Mesendoderm (in vitro differentiated cells): ENCODE measurements at regions not wholly inside any gene's neighbourhood (a gene's known extent, or its start where the extent isn't known, plus 50 kb on each side); places are given as distances from the start of the nearest gene placed in this dataset.

ENCODE experiments used
- DNase-seq: peaks from one replicate; pipeline ENCODE4 v3.0.0; 2013
- H2AK5ac ChIP-seq: 2 replicates; pipeline ENCODE4 v1.6.1; 2013; ENCODE audit warnings: low read length, inconsistent platforms
- H2BK120ac ChIP-seq: 2 replicates; pipeline ENCODE4 v1.6.1; 2013; ENCODE audit warnings: low read depth, mild to moderate bottlenecking, low read length, moderate library complexity, mixed read lengths
- H2BK15ac ChIP-seq: replicated peaks from 2 replicates; pipeline ENCODE4 v1.6.1; 2013; ENCODE audit warnings: low read depth, mild to moderate bottlenecking, moderate library complexity
- H2BK5ac ChIP-seq: 2 replicates; pipeline ENCODE4 v1.6.1; 2013; ENCODE audit warnings: low read length, inconsistent platforms
- H3K18ac ChIP-seq: 2 replicates; pipeline ENCODE4 v1.6.1; 2013; ENCODE audit warnings: mild to moderate bottlenecking, low read length, mixed read lengths
- H3K23ac ChIP-seq: one replicate; pipeline ENCODE4 v1.6.1; 2013; ENCODE audit warnings: low read length
- H3K27ac ChIP-seq: 2 replicates; pipeline ENCODE4 v1.5.1; 2013; ENCODE audit warnings: low read depth, mild to moderate bottlenecking, inconsistent platforms, low read length, moderate library complexity
- H3K27me3 ChIP-seq: 2 replicates; pipeline ENCODE4 v1.6.1; 2013; ENCODE audit warnings: low read length, control low read depth, mild to moderate bottlenecking, inconsistent platforms; ENCODE audit not compliant: insufficient read depth, poor library complexity
- H3K36me3 ChIP-seq: 2 replicates; pipeline ENCODE4 v1.6.1; 2013; ENCODE audit warnings: low read length, inconsistent platforms; ENCODE audit not compliant: control insufficient read depth, insufficient read depth
- H3K4ac ChIP-seq: one replicate; pipeline ENCODE4 v1.6.1; 2013; ENCODE audit warnings: low read depth, mild to moderate bottlenecking, low read length, moderate library complexity
- H3K4me1 ChIP-seq: 2 replicates; pipeline ENCODE4 v1.6.1; 2013; ENCODE audit warnings: low read depth, low read length, inconsistent platforms; ENCODE audit not compliant: control insufficient read depth
- H3K4me2 ChIP-seq: 2 replicates; pipeline ENCODE4 v1.6.1; 2013; ENCODE audit warnings: low read length
- H3K4me3 ChIP-seq: 2 replicates; pipeline ENCODE4 v1.5.1; 2013; ENCODE audit warnings: mild to moderate bottlenecking, low read length
- H3K56ac ChIP-seq: one replicate; pipeline ENCODE4 v1.6.1; 2013; ENCODE audit warnings: low read length
- H3K79me1 ChIP-seq: 2 replicates; pipeline ENCODE4 v1.6.1; 2013; ENCODE audit warnings: low read length, inconsistent platforms
- H3K79me2 ChIP-seq: 2 replicates; pipeline ENCODE4 v1.6.1; 2013; ENCODE audit warnings: mild to moderate bottlenecking, low read length; ENCODE audit not compliant: control insufficient read depth, insufficient read depth
- H3K9ac ChIP-seq: 2 replicates; pipeline ENCODE4 v1.6.1; 2013; ENCODE audit warnings: low read length, inconsistent platforms
- H4K5ac ChIP-seq: one replicate; pipeline ENCODE4 v1.6.1; 2013; ENCODE audit warnings: low read length
- H4K8ac ChIP-seq: one replicate; pipeline ENCODE4 v1.6.1; 2013; ENCODE audit warnings: low read depth, mild to moderate bottlenecking, control low read depth, low read length, moderate library complexity
- WGBS: extraction: QIAGEN DNeasy Blood & Tissue Kit; methylation state at CpG from one replicate; pipeline ENCODE4 v1.1.7; 2013; ENCODE audit warnings: low lambda C conversion rate, missing lambda C conversion rate; ENCODE audit not compliant: insufficient coverage; ENCODE audit errors: extremely low coverage; 5-methylcytosine and 5-hydroxymethylcytosine counted together

GRCh38 chr14:76957224-76957891 is 71.2 kb downstream of the IRF2BPL start:
- Histone ChIP-seq H3K36me3 (no peaks in the 10 kb centered on the region), H2BK15ac (no peak overlapping the region), H3K79me2 (no peaks in the 10 kb centered on the region), H3K4ac (peak overlapping the region; percentile 94), H3K27ac (peak overlapping the region; percentile 78), H3K27me3 (no peaks in the 10 kb centered on the region), H2BK120ac (peak overlapping the region; percentile 90), H3K4me3 (no peak overlapping the region), H2AK5ac (peak overlapping the region; percentile 99), H3K79me1 (no peaks in the 10 kb centered on the region), H2BK5ac (peak overlapping the region; percentile 100), H3K23ac (no peak overlapping the region), H3K18ac (peak overlapping the region; percentile 94), H3K4me2 (no peak overlapping the region), H3K4me1 (peaks cover 24% of the 10 kb centered on the region), H3K56ac (peak overlapping the region; percentile 90), H3K9ac (peak overlapping the region; percentile 80), H4K5ac (no peak overlapping the region), H4K8ac (no peak overlapping the region)
- whole genome bisulfite sequencing, result no CpG with 5 or more reads among the region's 4 CpGs
- DNase-seq, result peak; percentile 84

GRCh38 chr14:76956316-76957090 is 72.0 kb downstream of the IRF2BPL start:
- H3K79me2 ChIP-seq, result no peaks in the 10 kb centered on the region
- H4K5ac ChIP-seq, result no peak overlapping the region
- no peak overlapping the region for H3K4me3 ChIP-seq
- H3K23ac ChIP-seq, result peak overlapping the region; percentile 29
- peak overlapping the region; percentile 99 for H2AK5ac ChIP-seq
- peaks cover 22% of the 10 kb centered on the region for H3K4me1 ChIP-seq
- H3K9ac ChIP-seq, result peak overlapping the region; percentile 80
- no peaks in the 10 kb centered on the region for H3K36me3 ChIP-seq
- peak overlapping the region; percentile 97 for H3K27ac ChIP-seq
- no CpG with 5 or more reads among the region's 48 CpGs for WGBS
- peak; percentile 98 for DNase-seq
- peak overlapping the region; percentile 42 for H3K4me2 ChIP-seq
- no peaks in the 10 kb centered on the region for H3K27me3 ChIP-seq
- H3K18ac ChIP-seq, result peak overlapping the region; percentile 99
- peak overlapping the region; percentile 94 for H3K4ac ChIP-seq
- H3K56ac ChIP-seq, result peak overlapping the region; percentile 90
- H4K8ac ChIP-seq, result no peak overlapping the region
- peak overlapping the region; percentile 100 for H2BK5ac ChIP-seq
- H2BK15ac ChIP-seq, result no peak overlapping the region
- H3K79me1 ChIP-seq, result no peaks in the 10 kb centered on the region
- H2BK120ac ChIP-seq, result peak overlapping the region; percentile 94

- Histone ChIP-seq H3K79me1 (no peaks in the 10 kb centered on the region), H2BK120ac (peak overlapping the region; percentile 94), H3K9ac (peak overlapping the region; percentile 69), H3K56ac (peak overlapping the region; percentile 90), H3K18ac (peak overlapping the region; percentile 99), H4K8ac (no peak overlapping the region), H3K4me2 (peak overlapping the region; percentile 11), H3K4ac (peak overlapping the region; percentile 83), H3K36me3 (no peaks in the 10 kb centered on the region), H2AK5ac (peak overlapping the region; percentile 84), H3K4me3 (no peak overlapping the region), H2BK5ac (peak overlapping the region; percentile 89), H4K5ac (no peak overlapping the region), H3K4me1 (peaks cover 22% of the 10 kb centered on the region), H3K27me3 (no peaks in the 10 kb centered on the region), H3K23ac (no peak overlapping the region), H2BK15ac (peak overlapping the region; percentile 21), H3K27ac (peak overlapping the region; percentile 97), H3K79me2 (no peaks in the 10 kb centered on the region)
- DNase-seq, result peak; percentile 78
- WGBS, result no CpG with 5 or more reads among the region's 13 CpGs
These were observed 72.8 kb downstream of the IRF2BPL start for GRCh38 chr14:76955575-76956315.

GRCh38 chr14:76954394-76955190 is 73.9 kb downstream of the IRF2BPL start:
- Histone ChIP-seq H3K27me3 (no peaks in the 10 kb centered on the region), H2BK15ac (no peak overlapping the region), H3K4me3 (no peak overlapping the region), H3K9ac (peak overlapping the region; percentile 40), H3K4ac (peak overlapping the region; percentile 92), H2BK120ac (no peak overlapping the region), H4K5ac (no peak overlapping the region), H3K18ac (peak overlapping the region; percentile 81), H3K23ac (peak overlapping the region; percentile 68), H3K27ac (peak overlapping the region; percentile 42), H3K79me1 (no peaks in the 10 kb centered on the region), H2AK5ac (peak overlapping the region; percentile 90), H3K56ac (peak overlapping the region; percentile 76), H3K4me2 (no peak overlapping the region), H3K4me1 (peaks cover 22% of the 10 kb centered on the region), H4K8ac (no peak overlapping the region), H3K79me2 (no peaks in the 10 kb centered on the region), H2BK5ac (peak overlapping the region; percentile 97), H3K36me3 (no peaks in the 10 kb centered on the region)
- no peak for DNase-seq
- no CpG with 5 or more reads among the region's 5 CpGs for WGBS

- Histone ChIP-seq H2BK120ac (peak overlapping the region; percentile 89), H2AK5ac (peak overlapping the region; percentile 32), H3K9ac (peak overlapping the region; percentile 43), H3K79me2 (no peaks in the 10 kb centered on the region), H3K79me1 (no peaks in the 10 kb centered on the region), H2BK5ac (peak overlapping the region; percentile 72), H3K4me3 (no peak overlapping the region), H3K36me3 (no peaks in the 10 kb centered on the region), H3K4me2 (no peak overlapping the region), H3K27me3 (no peaks in the 10 kb centered on the region), H4K8ac (no peak overlapping the region), H4K5ac (no peak overlapping the region), H3K18ac (peak overlapping the region; percentile 47), H3K4me1 (peaks cover 18% of the 10 kb centered on the region), H3K4ac (peak overlapping the region; percentile 58), H3K27ac (no peak overlapping the region), H3K23ac (no peak overlapping the region), H3K56ac (peak overlapping the region; percentile 77), H2BK15ac (no peak overlapping the region)
- DNase-seq, result no peak
- WGBS, result no CpG with 5 or more reads among the region's 10 CpGs
These were observed 75.1 kb downstream of the IRF2BPL start for GRCh38 chr14:76953311-76953945.
